NT2/D1 (cell line): ENCODE measurements at regions not wholly inside any gene's neighbourhood (a gene's known extent, or its start where the extent isn't known, plus 50 kb on each side); places are given as distances from the start of the nearest gene placed in this dataset.

Experiments used
- YY1 ChIP-seq: IDR thresholded peaks from 2 replicates; pipeline ENCODE4 v1.6.1; 2011; ENCODE audit not compliant: insufficient read length, insufficient read depth
- ZNF274 ChIP-seq: IDR thresholded peaks from 2 replicates; pipeline ENCODE4 v1.6.1; 2011; ENCODE audit warnings: mild to moderate bottlenecking, low read depth, low read length

GRCh38 chr22:27459999-27460398 lies 341.6 kb downstream of the MN1 start:
- TF ChIP-seq ZNF274 (no peak), YY1 (no peak)
